Heart right ventricle (tissue), 16 donors: ENCODE measurements at regions not wholly inside any gene's neighbourhood (a gene's known extent, or its start where the extent isn't known, plus 50 kb on each side); places are given as distances from the start of the nearest gene placed in this dataset.
A peak's percentile ranks its signal among the peaks of the same experiment; 100 is the strongest.

ENCODE experiments used
- ATAC-seq, 8 donors: fragments of 200-7000 bp; cut with Tn5 transposase; one replicate each; pipeline ENCODE4 v1.9.1; 2020; ENCODE audit warnings: mild to moderate bottlenecking in 8 of 8, moderate library complexity in 8 of 8, moderate number of reproducible peaks in 1 of 8
- DNase-seq, 2 donors: peaks; one replicate each; pipeline ENCODE4 v3.0.0-alpha.2; 2020
- H3K27ac ChIP-seq, 10 donors: fragments of 200-600 bp; sonication (generic) in 2 of 10; one replicate each; pipeline versions ENCODE4 v1.5.0 to v1.8.0; 2020 to 2022; ENCODE audit warnings: mild to moderate bottlenecking in 3 of 10
- H3K27me3 ChIP-seq, 7 donors: fragments of 200-600 bp; one replicate each; pipeline ENCODE4 v1.8.0; 2021 to 2022; ENCODE audit warnings: mild to moderate bottlenecking in 2 of 7
- H3K36me3 ChIP-seq, 9 donors: fragments of 200-600 bp; sonication (generic) in 1 of 9; one replicate each; pipeline versions ENCODE4 v1.5.0 to v1.8.0; 2020 to 2022; ENCODE audit warnings: mild to moderate bottlenecking in 2 of 9
- H3K4me1 ChIP-seq, 9 donors: fragments of 200-600 bp; sonication (generic) in 1 of 9; one replicate each; pipeline versions ENCODE4 v1.5.0 to v1.8.0; 2020 to 2022; ENCODE audit warnings: mild to moderate bottlenecking in 4 of 9
- H3K4me3 ChIP-seq, 10 donors: fragments of 200-600 bp; sonication (generic) in 2 of 10; one replicate each; pipeline versions ENCODE4 v1.5.0 to v1.8.0; 2020 to 2022; ENCODE audit warnings: mild to moderate bottlenecking in 7 of 10, moderate library complexity in 2 of 10
- H3K9me3 ChIP-seq, 11 donors: fragments of 200-600 bp in 10 of 11; sonication (generic) in 2 of 11; one replicate each; pipeline versions ENCODE4 v1.5.0 to v1.8.0; 2013 to 2022; ENCODE audit warnings: mild to moderate bottlenecking in 2 of 11, control low read depth in 1 of 11, moderate library complexity in 1 of 11
- CTCF ChIP-seq, 9 donors: fragments of 200-600 bp; sonication (generic) in 2 of 9; IDR thresholded peaks; one replicate each; pipeline versions ENCODE4 v1.5.0 to v1.8.0; 2021 to 2022; ENCODE audit warnings: antibody characterized with exemption in 9 of 9, mild to moderate bottlenecking in 5 of 9, moderate library complexity in 1 of 9
- WGBS, 2 donors: extraction: QIAGEN DNeasy Blood & Tissue Kit; methylation state at CpG; one replicate each; pipeline ENCODE4 v1.1.7; 2013; ENCODE audit warnings: inconsistent platforms in 1 of 2; 5-methylcytosine and 5-hydroxymethylcytosine counted together
- intact Hi-C, 10 donors: fragments of 100-400 bp; cut with DNase I; formaldehyde crosslinking; loops; one replicate each; pipeline versions ENCODE4 v1.11.1 to v1.14.2; 2022
- donor health status: Arrhythmogenic right ventricular cardiomyopathy.
- donor health status: ischemic (EF 13 %, LVEDD 7.1; RV severe dilation, severe dysfunction).
- donor health status: healthy with polysubstance abuse.
- donor health status: DM: no; HTN: yes; CAD: no.
- donor health status: DM: no; HTN: no; CAD: no.
- donor health status: ischemic (EF 25% LVEDD 6.9; RV normal size, moderate dysfunction).
- donor health status: ischemic (EF 25% LVEDD 5.7; RV mildly dilated, moderate dysfunction).
- donor health status: healthy.
- donor health status: DM: yes; HTN: yes; CAD: no.
- donor health status: Ischemic cardiomyopathy.
- donor health status: ischemic (EF 35%, LVEDD 5.7; RV mildly dilated, moderate dysfunction).
- donor health status: nonischemic (EF 11% LVEDD 7.7; RV severe dilation, severe dysfunction).
- donor health status: DM: yes; HTN: yes; CAD: no.
- donor health status: PGD.
- donor health status: ischemic (EF 29% LVEDD 5.4; RV normal size, mild dysfunction).
- donor health status: nonischemic (EF 23%, LVEDD 6.1; RV moderate dilation, normal function).

GRCh38 chr6:71698702-71699101 lies 187.6 kb upstream of the RIMS1 start:
- ATAC-seq (no peak), DNase-seq (no peak)
- no peaks in the 10 kb centered on the region for H3K27me3 ChIP-seq
- H3K4me1 ChIP-seq: no peaks in the 10 kb centered on the region
- H3K9me3 ChIP-seq: peaks cover 0 to 20% (median 9%) of the 10 kb centered on the region in 11 donors
- intact Hi-C loops: no loop called here
- WGBS, 2 donors: 88% methylated on average over 2 of the region's 2 CpGs
- no peak overlapping the region for H3K27ac ChIP-seq
- H3K4me3 ChIP-seq: no peak overlapping the region
- no peaks in the 10 kb centered on the region for H3K36me3 ChIP-seq
- no peak for TF ChIP-seq CTCF (IDR thresholded peaks at IDR 0.05)

- DNase-seq (no peak), ATAC-seq (no peak)
- Histone ChIP-seq H3K4me3 (no peak overlapping the region), H3K36me3 (no peaks in the 10 kb centered on the region), H3K27me3 (no peaks in the 10 kb centered on the region), H3K9me3 (no peaks in the 10 kb centered on the region), H3K27ac (no peak overlapping the region), H3K4me1 (no peaks in the 10 kb centered on the region)
- intact Hi-C loops: no loop called here
- TF ChIP-seq CTCF (IDR thresholded peaks at IDR 0.05): no peak
- WGBS, 2 donors: 19 to 32% methylated on average over 1 of the region's 1 CpG
These were observed 179.8 kb upstream of the RIMS1 start for GRCh38 chr6:71706523-71706922.

- 76 to 88% methylated on average over 3 of the region's 3 CpGs for WGBS, 2 donors
- no peak for TF ChIP-seq CTCF (IDR thresholded peaks at IDR 0.05)
- Histone ChIP-seq H3K36me3 (no peaks in the 10 kb centered on the region), H3K27me3 (no peaks in the 10 kb centered on the region), H3K4me3 (no peak overlapping the region), H3K9me3 (no peaks in the 10 kb centered on the region), H3K27ac (no peak overlapping the region), H3K4me1 (no peaks in the 10 kb centered on the region)
- DNase-seq: no peak
- ATAC-seq: no peak
- intact Hi-C loops: no loop called here
These were observed 179.3 kb upstream of the RIMS1 start for GRCh38 chr6:71707059-71707458.

- Histone ChIP-seq H3K27ac (peak overlapping the region in 3 of 10 donors; percentile 5 to 59 (median 18)), H3K4me3 (no peak overlapping the region), H3K9me3 (no peaks in the 10 kb centered on the region), H3K36me3 (no peaks in the 10 kb centered on the region), H3K4me1 (peaks cover 0 to 12% (median 0%) of the 10 kb centered on the region in 9 donors), H3K27me3 (no peaks in the 10 kb centered on the region)
- no peak for TF ChIP-seq CTCF (IDR thresholded peaks at IDR 0.05)
- ATAC-seq (peak in 1 of 8 donors; percentile 50), DNase-seq (no peak)
- 51 to 55% methylated on average over 3 of the region's 3 CpGs for WGBS, 2 donors
- intact Hi-C loops: no loop called here
These were observed 165.6 kb upstream of the RIMS1 start for GRCh38 chr6:71720705-71721104.
